ENCODE measurements at regions not wholly inside any gene's neighbourhood (a gene's known extent, or its start where the extent isn't known, plus 50 kb on each side); places are given as distances from the start of the nearest gene placed in this dataset.

DNA sequence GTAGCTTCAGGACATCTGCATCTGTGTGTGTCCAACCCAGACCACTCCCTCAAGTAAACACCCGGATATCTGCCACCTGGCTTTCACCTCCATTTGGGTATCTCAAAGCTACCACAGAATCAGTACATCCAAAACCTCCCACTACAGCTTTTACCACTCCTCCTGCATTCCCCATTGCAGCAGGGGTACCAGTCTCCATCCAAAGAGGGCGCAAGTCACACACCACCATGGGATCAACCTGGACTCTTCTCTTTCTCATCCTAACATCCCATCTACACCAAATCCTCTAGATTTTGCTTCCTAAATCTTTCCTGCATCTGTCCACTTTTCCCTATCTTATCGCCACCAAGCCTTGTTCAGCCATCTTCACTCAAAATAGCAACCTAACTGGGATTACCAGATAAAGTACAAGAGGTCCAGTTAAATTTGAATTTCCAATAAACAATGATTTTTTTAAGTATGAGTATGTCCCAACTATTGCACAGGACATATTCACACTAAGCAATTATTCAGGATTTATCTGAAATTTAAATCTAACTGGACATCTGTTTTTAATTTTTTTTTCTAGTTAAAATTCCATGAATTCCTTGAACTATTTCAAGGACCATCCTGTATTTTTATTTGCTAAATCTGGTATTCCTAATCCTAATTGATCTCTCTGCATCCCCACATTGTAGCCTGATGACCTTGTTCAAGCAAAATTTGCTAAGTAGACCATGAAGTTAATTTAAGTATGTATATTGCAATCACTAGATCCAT lies 164.3 kb upstream of the MLN start:
- DNase-seq (ENCODE audit: low spot score): no peak

DNA sequence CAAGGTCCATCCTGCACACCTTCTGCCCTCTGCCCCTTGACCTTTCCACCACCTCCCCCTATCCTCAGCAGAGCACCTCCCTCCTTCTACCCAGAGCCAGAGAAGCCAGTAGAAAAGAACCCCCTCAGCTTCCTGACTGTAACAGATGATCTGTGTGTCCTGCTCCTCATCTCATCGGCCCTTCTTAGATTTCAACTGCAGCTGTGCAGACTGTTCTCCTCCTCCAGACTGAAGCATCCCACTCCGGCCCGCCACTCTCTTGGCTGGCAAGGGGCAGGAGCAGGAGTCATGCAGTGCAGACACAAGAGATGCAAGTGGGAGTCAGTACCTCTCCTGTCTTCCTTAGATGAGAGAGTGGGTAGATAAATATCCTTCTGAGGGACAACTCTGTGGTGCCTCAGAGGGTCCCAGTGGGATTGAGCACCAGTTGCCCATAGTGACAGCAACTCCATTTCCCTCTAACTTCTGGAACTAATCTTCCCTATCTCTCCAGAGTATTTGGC lies 163.5 kb upstream of the MLN start:
- DNase-seq (ENCODE audit: low spot score): peak; percentile 12

DNA sequence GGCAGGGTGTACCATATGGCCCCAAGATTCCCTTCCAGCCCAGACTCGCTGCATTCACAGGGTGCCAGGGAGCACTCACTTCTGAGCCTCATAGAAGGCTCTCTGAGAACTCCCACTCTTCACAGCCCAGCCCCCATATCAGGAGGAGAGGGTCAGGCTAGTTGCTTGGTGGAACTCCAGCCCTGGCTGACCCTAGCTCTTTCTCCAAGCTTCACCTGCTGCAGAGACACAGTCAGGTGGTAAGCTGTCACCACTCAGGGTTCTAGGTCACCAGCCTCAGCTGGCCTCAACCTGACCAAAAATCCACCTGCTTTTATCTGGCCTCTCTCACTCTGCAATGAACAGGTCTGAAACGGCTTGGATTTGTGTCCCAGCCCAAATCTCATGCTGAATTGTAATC lies 162.7 kb upstream of the MLN start:
- peak; percentile 60 for DNase-seq (ENCODE audit: low spot score)

DNA sequence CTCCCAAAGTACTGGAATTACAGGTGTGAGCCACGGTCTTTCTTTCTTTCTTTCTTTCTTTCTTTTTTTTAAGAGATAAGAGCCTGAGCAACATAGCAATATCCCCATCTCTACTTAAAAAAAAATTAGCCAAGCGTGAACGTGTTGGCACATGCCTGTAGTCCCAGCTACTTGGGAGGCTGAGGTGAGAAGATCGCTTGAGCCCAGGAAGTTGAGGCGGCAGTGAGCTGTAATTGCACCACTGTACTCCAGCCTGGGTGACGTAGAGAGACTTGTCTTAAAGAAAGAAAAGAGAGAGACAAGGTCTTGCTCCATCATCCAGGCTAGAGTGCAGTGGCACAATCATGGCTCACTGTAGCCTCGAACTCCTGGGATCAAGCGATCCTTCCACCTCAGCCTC lies 162.0 kb upstream of the MLN start:
- DNase-seq (ENCODE audit: low spot score): peak; percentile 41

DNA sequence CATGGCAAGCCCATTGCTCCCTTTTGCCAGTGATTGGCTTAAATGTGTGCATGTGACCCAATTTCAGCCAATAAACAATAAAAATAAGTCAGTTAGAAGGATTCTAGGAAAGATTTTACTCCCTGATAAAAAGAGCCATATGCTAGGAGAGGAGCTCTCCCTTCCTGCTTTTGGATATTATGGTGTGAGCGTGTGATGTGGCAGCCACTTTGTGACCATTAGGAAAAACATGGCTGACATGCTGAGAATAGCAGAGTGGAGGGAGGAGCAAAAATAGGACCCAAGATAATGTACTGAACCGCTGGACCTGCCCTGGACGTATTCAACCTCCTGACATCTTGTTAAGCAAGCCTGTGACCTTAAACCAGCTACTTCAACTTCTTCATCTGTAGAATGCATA lies 160.6 kb upstream of the MLN start:
- peak; percentile 2 for DNase-seq (ENCODE audit: low spot score)

DNA sequence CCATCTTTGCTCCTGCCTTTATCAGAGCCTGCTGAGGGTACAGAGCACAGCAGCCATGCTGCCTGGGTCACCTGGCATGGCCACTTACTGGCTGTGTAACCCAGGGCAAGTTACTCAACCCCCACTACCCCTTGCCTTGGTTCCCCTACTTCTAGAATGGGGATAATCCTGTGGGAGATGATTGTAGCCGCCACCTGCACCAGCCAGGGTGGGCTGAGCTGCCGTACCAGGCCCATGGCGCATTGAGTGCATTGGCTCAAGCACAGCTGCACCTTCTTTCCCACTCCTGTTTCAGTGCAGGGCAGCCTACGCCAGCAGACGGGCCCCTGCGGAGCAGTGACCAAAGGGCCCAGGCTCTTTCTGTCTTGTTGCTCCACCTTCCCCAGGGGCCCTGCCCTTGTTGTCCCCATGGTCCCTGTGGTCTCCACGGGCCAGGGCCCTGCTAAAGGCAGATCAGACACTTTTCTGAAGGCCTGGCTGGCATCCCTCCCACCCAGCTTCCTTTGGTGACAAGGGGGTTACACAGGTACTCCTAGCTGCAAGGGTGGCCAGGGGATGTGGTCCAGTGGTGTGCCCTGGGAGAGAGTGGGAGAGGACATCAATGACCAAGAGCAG lies 159.4 kb upstream of the MLN start:
- DNase-seq (ENCODE audit: low spot score): peak; percentile 80

DNA sequence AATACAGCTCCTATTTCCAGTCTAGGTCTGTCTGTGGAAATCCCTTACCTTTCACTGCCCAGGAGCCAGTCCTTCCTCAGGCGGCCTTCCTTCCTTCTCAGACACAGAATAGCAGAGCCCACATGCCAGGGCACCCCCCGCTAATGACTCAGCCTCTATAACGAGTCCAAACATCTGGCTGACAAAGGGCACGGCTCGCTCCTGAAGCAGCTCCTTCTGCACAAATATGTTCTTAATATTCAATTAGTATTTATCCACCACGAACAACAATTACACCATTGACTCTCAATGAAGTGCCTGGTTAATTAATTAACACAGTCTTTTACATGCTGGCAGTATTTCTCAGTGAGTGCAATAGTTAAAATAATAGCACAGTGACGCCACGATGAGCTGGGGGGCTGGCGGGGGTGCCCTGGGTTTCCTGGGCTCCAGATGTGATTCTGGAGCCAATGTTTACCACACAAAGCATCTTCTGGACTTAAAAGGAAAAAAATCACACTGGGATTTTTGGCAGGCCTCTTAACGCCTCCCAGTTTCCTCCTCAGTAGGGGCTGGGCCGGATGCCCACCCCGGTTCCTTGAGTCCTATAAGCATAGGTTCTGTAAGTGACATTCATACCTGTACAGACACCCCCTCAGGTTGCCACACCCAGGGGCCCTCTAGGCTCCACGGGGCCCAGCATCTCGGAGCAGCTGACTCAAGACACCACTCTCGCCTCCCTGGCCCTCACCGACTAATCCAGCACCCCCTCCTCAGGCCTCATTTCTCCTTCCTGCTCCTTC lies 158.6 kb upstream of the MLN start:
- DNase-seq (ENCODE audit: low spot score): peak; percentile 82

DNA sequence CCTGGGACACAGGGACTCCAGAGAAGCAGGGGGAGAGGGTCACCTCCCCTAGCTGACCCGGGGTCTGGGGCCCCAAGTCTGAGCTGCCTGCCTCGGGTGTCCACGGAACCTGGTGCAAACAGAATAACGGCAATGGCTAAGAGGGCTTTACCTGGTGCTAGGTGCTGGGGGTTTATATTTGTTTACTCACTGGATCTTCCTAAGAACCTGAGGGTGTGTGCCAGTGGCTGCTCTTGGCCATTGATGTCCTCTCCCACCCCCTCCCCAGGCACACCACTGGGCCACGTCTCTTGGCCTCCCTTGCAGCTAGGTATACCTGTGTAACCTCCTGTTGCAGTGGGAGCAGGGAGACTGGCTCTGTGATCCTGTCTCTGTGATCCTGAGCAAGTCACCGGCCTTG lies 157.9 kb upstream of the MLN start:
- peak; percentile 41 for DNase-seq (ENCODE audit: low spot score)

DNA sequence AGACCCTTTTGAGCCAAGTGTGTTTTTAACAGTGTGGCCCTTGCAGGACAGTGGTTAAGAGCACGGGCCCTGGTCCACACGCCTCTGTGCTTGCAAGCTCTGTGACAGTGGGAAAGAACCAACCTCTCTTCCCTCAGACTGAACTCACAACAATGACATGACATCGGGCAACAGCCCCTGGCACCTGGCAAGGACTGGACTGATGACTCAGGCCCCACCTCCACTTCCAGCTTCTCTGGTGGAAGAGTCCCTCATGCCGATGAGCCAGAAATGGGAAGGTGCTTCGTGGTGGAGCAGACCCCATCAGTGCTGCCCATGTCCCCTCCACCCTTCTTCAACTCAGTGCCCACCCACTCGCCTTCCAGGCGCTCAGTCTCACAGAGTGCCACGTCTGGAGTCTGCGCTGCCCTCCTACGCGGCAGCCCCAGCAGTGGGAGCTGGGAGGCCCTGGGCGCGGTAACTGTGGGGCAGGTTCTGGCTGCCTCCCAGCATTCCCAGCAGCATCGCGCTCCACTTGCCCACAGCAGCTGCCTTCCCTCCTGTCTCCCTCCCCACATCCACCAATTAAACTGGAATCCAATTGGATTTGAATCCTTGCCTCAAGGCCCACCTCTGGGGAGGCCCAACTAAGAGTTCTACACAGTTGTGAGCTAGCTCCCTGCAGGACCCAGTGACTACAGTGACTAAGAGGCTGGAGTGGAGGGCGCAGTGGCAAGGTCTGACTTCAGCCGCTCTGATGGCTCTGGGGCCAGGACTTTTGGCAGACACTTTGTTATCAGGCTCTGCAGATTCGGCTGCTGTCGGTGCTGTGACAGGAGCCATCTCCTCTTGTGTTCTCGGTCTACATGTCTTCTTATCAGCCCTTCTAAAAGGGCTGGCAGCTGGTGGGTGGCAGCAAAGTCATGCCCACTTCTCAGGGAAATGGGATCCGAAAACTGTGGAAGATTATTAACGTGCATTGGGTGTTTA lies 156.8 kb upstream of the MLN start:
- DNase-seq (ENCODE audit: low spot score): no peak

DNA sequence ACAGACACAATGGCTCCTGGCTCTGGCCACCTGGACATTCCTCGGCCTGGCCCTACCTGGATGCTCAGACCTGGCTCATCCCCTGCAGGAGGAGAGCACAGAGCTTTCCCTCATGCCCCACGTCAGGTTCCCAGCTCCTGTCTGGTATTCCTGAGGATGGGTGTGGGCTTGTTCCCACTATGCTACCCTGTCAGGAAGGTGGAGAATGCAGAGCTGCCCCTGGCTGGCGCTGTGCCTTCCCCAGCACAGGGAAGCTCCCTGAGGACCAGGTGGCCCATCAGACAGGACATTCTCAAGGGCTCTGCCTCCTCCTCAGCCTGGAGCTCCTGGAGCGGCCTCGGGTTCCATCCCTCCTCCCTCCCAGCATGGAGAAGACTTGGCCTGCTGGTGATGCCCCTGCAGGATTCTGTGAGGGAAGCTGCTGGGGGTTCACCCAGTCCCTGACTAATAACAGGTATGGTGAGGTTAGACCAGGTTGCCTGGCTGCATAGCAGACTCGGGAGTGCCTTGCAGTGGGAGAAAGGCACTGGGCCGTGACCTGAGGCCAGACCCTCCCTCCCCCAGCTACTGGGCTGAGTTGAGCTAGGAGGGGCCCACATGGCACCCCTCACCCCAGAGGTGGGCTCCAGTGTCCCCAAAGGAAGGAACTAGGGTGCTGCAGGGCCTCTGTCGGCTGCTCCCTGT lies 156.0 kb upstream of the MLN start:
- no peak for DNase-seq (ENCODE audit: low spot score)

DNA sequence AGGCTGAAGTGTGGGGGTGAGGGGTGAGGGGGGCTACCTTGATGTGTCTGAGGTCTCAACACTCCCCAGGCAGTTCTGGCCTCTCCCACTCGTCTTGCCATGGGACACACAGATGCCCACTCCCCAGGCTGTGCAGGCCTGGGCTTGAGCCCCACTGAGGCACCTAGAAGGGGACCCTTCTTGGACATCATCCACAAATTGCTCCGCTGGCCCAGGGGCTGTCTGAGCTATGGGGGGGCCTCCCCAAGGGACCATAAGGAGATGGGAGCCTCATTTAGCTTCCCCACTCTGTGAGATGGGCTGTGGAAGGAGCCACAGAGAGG lies 155.5 kb upstream of the MLN start:
- no peak for DNase-seq (ENCODE audit: low spot score)

DNA sequence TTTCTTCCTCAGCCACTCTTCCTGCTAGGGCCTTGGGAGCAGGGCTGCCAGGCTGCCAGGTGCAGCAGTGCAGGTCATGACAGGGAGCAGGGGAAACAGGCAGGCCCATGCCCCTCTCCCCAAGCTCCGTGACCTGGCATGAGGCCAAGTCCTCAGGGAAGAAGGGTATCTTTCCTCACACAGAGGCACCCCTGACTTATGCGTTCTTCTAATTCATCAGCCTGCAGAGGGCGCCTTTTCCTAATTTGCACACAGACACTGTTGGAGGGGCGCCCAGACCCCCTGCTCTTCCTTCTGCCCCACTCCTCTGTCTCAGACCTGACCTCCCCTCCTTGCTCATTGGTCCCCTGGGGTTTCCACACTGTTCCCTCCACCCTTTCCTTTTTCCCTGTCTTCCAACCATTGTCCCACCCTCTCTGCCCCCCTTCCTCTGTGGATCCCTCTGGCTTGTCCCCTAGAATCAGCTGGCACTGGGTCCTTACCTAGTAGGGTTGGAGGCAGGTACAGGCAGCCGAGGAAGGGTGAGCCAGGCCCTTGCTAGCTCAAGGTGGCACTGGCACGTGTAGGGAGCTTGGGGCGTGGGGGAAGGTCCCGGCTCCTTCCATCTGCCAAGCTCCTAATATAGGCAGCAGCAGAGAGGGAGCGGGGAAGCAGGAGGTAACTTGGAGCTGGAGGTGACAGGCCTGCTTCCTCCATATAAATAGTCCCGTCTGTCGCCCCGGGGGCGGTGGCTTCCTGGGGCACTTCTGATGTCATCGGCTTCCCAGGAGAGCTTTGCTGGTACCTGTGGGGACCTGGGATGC lies 154.9 kb upstream of the MLN start:
- DNase-seq (ENCODE audit: low spot score): no peak

DNA sequence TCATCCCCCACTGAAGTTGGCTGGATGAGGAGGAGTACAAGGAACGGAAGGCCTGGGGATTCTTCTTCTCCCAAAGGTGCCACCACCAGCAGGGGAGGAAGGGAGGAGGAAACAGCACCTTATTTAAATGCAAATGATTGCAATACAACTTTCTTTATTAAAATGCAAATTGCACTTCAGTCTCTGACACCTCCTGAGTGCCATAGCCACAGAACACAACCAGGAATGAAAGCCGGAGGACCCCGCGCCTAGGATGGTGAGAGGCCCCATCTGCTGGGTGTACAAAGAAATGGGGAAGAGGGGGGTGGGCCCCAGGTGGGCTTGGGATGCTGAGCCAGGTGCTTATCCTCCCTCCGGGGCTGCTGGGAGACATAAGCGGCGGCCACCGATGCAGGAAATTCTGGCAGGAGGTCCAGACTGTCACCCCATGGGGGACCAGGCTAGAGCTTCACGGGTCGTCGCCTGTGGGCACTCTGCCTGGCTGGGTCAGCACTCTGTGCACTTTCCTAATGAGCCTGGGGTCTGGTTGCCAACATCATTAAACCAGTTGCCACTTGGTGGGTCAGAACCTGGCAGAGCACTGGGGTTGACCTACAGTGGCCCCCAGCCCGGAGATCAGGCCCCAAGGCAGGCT lies 154.2 kb upstream of the MLN start:
- no peak for DNase-seq (ENCODE audit: low spot score)

DNA sequence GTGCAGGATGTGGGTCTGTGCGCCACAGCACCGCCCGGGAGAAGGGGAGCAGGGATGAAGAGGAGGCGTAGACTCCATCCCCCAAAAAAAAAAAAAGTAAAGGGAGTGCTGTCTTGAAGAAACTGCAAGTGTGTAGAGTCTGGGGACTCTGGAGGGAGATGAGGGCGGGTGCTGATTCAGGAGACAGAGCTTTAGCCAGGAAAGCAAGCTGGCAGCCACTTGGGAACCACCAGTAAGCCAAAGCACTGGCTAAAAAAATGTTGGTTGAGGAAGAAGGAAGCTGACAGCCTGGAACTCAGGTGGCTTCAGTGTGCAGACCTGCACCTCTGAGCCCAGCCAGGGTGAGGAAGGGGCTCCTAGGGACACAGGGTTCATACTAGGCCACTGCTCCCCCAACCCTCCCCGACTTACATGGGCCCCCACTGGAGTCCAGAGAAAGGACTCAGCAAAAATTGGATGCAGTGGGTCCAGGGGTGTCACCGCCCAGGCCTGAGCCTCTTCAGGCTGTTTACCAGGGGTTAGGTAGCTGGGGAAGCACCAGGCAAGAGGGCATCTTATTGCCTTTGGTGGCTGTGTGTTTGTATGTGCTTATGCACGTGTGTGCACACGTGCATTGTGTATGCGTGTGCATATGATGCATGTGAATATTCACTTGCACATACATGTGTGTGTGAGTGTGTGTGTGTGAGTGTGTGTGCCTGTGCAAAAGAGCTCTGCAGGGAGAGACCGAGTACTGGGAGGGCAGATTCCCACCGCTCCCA lies 153.5 kb upstream of the MLN start:
- no peak for DNase-seq (ENCODE audit: low spot score)

DNA sequence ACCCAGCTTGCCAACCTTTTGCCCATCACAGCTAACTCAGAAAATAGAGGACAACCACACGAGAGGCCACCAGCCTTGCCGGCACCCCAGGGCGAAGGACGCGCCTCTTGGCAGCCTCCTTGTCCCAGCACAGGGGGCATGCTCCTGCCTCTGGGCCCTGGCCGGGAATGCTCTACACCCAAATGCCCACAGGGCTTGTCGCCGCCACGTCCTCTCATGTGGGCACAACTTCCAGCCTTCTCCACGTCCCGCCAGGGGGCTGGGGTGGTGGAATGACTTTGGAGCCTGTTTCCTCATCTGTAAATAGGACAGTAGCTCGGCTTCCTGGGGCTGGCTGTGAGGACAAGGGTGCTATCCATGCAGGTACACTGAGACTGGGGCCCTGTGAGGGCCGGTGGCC lies 152.4 kb upstream of the MLN start:
- no peak for DNase-seq (ENCODE audit: low spot score)

DNA sequence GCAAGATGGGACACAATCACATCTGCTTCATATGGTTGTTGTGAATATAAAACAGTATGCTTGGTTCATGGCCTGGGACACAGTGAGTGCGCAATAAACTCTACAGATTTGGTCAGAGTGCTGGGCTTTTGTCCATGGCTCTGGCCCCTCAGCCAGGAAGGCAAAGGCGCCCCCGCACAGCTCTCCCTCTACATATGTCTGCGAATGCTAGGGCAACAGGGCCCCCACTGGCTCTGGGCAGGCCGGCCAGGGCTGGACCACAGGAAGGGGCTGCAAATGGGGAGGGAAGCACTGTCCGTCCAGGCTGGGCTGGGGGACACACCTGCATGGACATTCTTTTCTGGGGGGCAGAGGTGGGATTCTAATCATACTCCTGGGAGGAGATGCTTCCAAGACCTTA lies 151.8 kb upstream of the MLN start:
- DNase-seq (ENCODE audit: low spot score): no peak

DNA sequence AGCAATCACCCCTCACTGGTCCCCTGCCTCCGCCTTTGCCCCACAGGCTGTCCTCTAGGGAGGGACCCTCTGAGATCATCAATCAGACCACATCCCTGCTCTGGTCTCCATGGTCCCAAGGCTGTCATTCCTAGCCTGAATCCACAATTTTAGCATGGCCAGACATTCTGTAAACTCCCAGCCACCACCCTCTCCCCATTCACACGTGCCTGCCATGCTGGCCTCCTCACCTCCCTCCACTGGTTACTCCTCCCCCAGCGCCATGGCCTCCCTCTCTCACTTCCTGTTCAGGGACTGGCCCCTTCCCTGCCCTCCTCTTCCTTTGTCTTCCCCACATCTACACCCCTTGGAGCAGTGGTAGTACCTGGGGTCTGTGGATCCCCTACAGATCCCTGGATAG lies 150.7 kb upstream of the MLN start:
- DNase-seq (ENCODE audit: low spot score): no peak

DNA sequence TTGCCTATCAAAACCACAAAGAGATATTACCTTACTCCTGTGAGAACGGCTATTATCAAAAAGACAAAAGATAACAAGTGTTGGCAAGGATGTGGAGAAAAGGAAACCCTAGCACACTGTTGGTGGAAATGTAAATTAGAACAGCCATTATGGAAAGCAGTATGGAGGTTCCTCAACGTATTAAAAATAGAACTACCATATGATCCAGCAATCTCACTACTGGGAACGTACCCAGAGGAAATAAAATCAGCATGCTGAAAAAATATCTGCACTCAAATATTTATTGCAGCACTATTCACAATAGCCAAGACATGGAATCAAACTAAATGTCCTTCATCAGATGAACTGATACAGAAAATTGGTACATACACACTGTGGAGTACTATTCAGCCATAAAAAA lies 149.4 kb upstream of the MLN start:
- no peak for DNase-seq (ENCODE audit: low spot score)

DNA sequence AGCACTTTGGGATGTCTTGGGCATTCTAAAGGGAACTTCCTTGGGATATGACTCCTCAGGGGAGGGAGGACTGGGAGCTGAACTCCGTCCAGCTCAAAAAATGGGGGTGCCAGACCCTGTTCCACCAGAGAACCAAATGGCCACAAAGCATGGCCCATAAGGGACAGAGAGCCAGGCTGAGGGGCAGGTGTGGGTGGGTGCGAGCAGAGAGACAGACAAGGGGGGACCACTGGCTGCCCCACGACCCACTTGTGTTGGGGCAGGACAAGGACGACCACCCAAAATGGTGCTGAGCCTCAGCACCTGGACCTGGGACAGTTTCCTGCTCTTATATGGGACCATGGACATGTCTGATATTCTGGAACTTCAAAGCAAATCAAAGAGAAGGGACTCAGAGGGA lies 148.2 kb upstream of the MLN start:
- DNase-seq (ENCODE audit: low spot score): no peak
